Esophagus muscularis mucosa (tissue), 3 donors: ENCODE measurements at regions not wholly inside any gene's neighbourhood (a gene's known extent, or its start where the extent isn't known, plus 50 kb on each side); places are given as distances from the start of the nearest gene placed in this dataset.

Experiments
- EP300 ChIP-seq: sonication (generic); formaldehyde crosslinking; IDR thresholded peaks from one replicate; pipeline ENCODE4 v1.6.1; 2017; ENCODE audit warnings: antibody characterized with exemption
- TF ChIP-seq, protein P1 (sequence below), 3 experiments: fragments of 200-600 bp in 2 of 3; fragments of 450-650 bp in 1 of 3; sonication (generic) in 2 of 3; IDR thresholded peaks; one replicate each; pipeline ENCODE4 v1.5.1; 2017 to 2019; ENCODE audit warnings: antibody characterized with exemption in 3 of 3, mild to moderate bottlenecking in 2 of 3, moderate library complexity in 1 of 3

DNA sequence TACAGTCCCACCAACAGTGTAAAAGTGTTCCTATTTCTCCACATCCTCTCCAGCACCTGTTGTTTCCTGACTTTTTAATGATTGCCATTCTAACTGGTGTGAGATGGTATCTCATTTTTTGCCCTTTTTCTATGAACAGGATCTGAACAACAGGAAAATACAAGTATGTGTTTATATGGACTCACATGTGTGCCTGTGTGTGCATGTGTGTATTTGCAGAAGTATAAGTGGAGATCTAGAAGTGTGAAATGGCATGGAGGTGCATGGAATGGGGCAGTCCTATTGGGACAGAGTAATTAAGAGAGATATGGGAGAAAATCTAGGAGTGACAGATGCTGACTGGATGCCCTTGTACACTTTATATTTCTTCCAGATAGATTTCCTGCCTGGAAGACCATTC, 111.6 kb upstream of the PCGF5 start:
- TF ChIP-seq, protein P1, sequence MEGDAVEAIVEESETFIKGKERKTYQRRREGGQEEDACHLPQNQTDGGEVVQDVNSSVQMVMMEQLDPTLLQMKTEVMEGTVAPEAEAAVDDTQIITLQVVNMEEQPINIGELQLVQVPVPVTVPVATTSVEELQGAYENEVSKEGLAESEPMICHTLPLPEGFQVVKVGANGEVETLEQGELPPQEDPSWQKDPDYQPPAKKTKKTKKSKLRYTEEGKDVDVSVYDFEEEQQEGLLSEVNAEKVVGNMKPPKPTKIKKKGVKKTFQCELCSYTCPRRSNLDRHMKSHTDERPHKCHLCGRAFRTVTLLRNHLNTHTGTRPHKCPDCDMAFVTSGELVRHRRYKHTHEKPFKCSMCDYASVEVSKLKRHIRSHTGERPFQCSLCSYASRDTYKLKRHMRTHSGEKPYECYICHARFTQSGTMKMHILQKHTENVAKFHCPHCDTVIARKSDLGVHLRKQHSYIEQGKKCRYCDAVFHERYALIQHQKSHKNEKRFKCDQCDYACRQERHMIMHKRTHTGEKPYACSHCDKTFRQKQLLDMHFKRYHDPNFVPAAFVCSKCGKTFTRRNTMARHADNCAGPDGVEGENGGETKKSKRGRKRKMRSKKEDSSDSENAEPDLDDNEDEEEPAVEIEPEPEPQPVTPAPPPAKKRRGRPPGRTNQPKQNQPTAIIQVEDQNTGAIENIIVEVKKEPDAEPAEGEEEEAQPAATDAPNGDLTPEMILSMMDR (IDR thresholded peaks at IDR 0.05) = no peak
- TF ChIP-seq EP300 = no peak
